OCI-LY1 (cell line): ENCODE measurements at regions not wholly inside any gene's neighbourhood (a gene's known extent, or its start where the extent isn't known, plus 50 kb on each side); places are given as distances from the start of the nearest gene placed in this dataset.
A peak's percentile ranks its signal among the peaks of the same experiment; 100 is the strongest.

Experiments
- EZH2 ChIP-seq: fragments of 200-600 bp; sonication (generic), shearing (Covaris generic); IDR thresholded peaks from 2 replicates; pipeline ENCODE4 v1.8.0; 2017; ENCODE audit warnings: borderline replicate concordance, mixed run types, mild to moderate bottlenecking, antibody characterized with exemption, low read length, moderate library complexity, mixed read lengths
- TF ChIP-seq, protein P1 (sequence below): fragments of 200-600 bp; sonication (generic), shearing (Covaris generic); IDR thresholded peaks from 2 replicates; pipeline ENCODE4 v1.5.1; 2017; ENCODE audit warnings: mild to moderate bottlenecking, antibody characterized with exemption, low read length, moderate library complexity, mixed read lengths

DNA sequence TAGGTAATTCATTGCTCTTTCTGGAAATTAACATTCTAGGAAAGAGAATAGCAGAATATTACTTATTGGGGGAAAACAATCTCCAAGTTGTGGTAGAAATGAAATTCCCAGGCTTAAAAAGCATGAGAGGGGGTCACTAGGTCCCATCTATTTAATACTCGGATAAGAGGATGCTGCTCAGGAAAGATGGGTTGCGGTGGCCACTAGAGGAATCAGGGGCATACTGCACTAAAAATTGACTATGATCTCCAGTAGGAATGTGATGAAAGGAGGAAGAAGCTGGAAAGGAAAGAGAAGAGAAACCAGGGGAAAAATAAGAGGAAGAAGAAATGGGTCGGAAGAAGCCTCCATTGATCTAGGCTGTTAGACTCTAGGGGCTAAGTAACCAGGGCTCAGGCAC is 192.8 kb downstream of the GPAM start:
- TF ChIP-seq EZH2 = no peak
- TF ChIP-seq, protein P1, sequence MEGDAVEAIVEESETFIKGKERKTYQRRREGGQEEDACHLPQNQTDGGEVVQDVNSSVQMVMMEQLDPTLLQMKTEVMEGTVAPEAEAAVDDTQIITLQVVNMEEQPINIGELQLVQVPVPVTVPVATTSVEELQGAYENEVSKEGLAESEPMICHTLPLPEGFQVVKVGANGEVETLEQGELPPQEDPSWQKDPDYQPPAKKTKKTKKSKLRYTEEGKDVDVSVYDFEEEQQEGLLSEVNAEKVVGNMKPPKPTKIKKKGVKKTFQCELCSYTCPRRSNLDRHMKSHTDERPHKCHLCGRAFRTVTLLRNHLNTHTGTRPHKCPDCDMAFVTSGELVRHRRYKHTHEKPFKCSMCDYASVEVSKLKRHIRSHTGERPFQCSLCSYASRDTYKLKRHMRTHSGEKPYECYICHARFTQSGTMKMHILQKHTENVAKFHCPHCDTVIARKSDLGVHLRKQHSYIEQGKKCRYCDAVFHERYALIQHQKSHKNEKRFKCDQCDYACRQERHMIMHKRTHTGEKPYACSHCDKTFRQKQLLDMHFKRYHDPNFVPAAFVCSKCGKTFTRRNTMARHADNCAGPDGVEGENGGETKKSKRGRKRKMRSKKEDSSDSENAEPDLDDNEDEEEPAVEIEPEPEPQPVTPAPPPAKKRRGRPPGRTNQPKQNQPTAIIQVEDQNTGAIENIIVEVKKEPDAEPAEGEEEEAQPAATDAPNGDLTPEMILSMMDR = peak; percentile 8; the same call in 1 of the 2 replicates
